Lung (tissue), 11 donors: ENCODE measurements at regions not wholly inside any gene's neighbourhood (a gene's known extent, or its start where the extent isn't known, plus 50 kb on each side); places are given as distances from the start of the nearest gene placed in this dataset.
A peak's percentile ranks its signal among the peaks of the same experiment; 100 is the strongest.

Source experiments
- ATAC-seq: fragments of 200-7000 bp; cut with Tn5 transposase; one replicate; pipeline ENCODE4 v1.9.1; 2020; ENCODE audit warnings: moderate number of reproducible peaks; ENCODE audit not compliant: insufficient read depth, low FRiP score
- DNase-seq, 3 donors: peaks; one replicate each; pipeline ENCODE4 v3.0.0-alpha.2; 2013 to 2017
- H3K27ac ChIP-seq, 2 donors: one replicate each; pipeline ENCODE4 v1.5.1; 2013; ENCODE audit warnings: mild to moderate bottlenecking in 2 of 2, moderate library complexity in 2 of 2, control low read depth in 1 of 2, inconsistent platforms in 1 of 2, low read depth in 1 of 2, low read length in 1 of 2
- H3K27me3 ChIP-seq, 3 donors: one replicate each; pipeline ENCODE4 v1.5.1; 2013; ENCODE audit warnings: low read length in 2 of 3; ENCODE audit not compliant: control insufficient read depth in 3 of 3, insufficient read depth in 3 of 3
- H3K36me3 ChIP-seq, 4 donors: one replicate each; pipeline ENCODE4 v1.5.1; 2013; ENCODE audit warnings: low read length in 4 of 4, mild to moderate bottlenecking in 1 of 4, moderate library complexity in 1 of 4; ENCODE audit not compliant: control insufficient read depth in 4 of 4, insufficient read depth in 4 of 4
- H3K4me1 ChIP-seq, 5 donors: one replicate each; pipeline ENCODE4 v1.5.1; 2013; ENCODE audit warnings: low read length in 5 of 5, mild to moderate bottlenecking in 2 of 5, moderate library complexity in 1 of 5; ENCODE audit not compliant: control insufficient read depth in 5 of 5, insufficient read depth in 5 of 5
- H3K4me3 ChIP-seq: one replicate; pipeline ENCODE4 v1.5.1; 2013; ENCODE audit warnings: mild to moderate bottlenecking, control low read depth, moderate library complexity
- H3K9ac ChIP-seq, 2 donors: one replicate each; pipeline ENCODE4 v1.5.1; 2013; ENCODE audit warnings: low read length in 2 of 2, control low read depth in 1 of 2; ENCODE audit not compliant: insufficient read depth in 1 of 2
- H3K9me3 ChIP-seq, 4 donors: one replicate each; pipeline ENCODE4 v1.5.1; 2013; ENCODE audit warnings: low read length in 3 of 4, mild to moderate bottlenecking in 1 of 4, moderate library complexity in 1 of 4; ENCODE audit not compliant: control insufficient read depth in 4 of 4, insufficient read depth in 3 of 4
- CTCF ChIP-seq: IDR thresholded peaks from 2 replicates; pipeline ENCODE4 v1.5.1; 2012; ENCODE audit warnings: mild to moderate bottlenecking; ENCODE audit errors: control extremely low read depth, extremely low read depth
- WGBS, 2 donors: extraction: QIAGEN DNeasy Blood & Tissue Kit; methylation state at CpG; one replicate each; pipeline ENCODE4 v1.1.7; 2013; 5-methylcytosine and 5-hydroxymethylcytosine counted together
- donor health status: control.
- donor health status: control.
- donor health status: Bipolar disorder and iron deficiency.
- donor health status: healthy.
- donor health status: DM: yes; HTN: yes; CAD: no.

DNA sequence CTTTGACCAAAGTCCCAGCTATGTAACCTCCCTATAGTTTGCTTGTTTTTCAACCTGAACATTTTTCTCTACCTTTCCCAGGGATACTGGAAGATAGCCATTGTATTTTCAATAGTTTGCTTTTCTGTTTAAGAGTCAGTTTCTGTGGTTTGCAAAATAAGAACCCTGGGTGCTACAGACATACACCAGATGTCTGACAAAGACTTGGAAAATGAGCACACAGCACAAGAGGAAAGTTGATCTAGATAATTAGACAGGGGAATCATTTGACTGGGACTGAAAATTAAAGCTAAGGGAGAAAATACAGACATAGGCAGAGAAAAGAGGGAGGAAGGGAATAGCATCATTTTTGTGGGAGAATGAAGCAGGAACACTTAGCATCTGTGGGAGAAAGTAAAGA, 218.3 kb upstream of the CNKSR2 start:
- Histone ChIP-seq H3K4me1 (peaks cover 0 to 4% (median 0%) of the 10 kb centered on the region in 5 donors), H3K36me3 (no peaks in the 10 kb centered on the region), H3K27me3 (peaks cover 0 to under 1% (median 0%) of the 10 kb centered on the region in 3 donors), H3K9ac (no peak overlapping the region), H3K27ac (no peak overlapping the region), H3K4me3 (no peak overlapping the region), H3K9me3 (no peaks in the 10 kb centered on the region)
- no peak for TF ChIP-seq CTCF
- ATAC-seq (no peak), DNase-seq (peak; percentile 51 to 87 (median 76))

DNA sequence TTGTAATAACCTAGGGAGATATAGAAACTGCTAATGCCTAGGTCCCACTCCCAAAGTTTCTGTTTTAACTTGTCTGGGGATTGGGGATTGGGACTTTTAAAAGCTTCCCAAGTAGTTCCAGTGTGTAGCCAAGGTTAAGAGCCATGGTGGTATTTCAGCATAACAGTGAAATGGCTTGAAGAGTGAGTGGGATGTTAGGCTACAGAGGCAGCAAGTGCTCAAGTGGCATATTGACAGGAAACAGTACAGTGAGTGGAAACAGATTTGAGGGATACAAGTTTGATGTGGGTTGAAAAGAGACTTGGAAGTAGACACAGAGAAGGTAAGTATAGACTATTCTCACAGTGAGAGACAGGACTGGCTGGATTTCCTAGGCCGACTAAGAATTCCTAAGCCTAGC, 217.6 kb upstream of the CNKSR2 start:
- Histone ChIP-seq H3K27me3 (peaks cover 0 to 4% (median 0%) of the 10 kb centered on the region in 3 donors), H3K36me3 (no peaks in the 10 kb centered on the region), H3K27ac (no peak overlapping the region), H3K4me1 (peaks cover 0 to 4% (median 0%) of the 10 kb centered on the region in 5 donors), H3K4me3 (no peak overlapping the region), H3K9me3 (no peaks in the 10 kb centered on the region), H3K9ac (no peak overlapping the region)
- no peak for DNase-seq
- no peak for ATAC-seq
- no peak for TF ChIP-seq CTCF
- WGBS, 2 donors = 71 to 86% methylated on average over 1 of the region's 1 CpG

- H3K27ac ChIP-seq = no peak overlapping the region
- no peak for TF ChIP-seq CTCF
- H3K4me1 ChIP-seq = peaks cover 0 to 2% (median 0%) of the 10 kb centered on the region in 5 donors
- no peak overlapping the region for H3K4me3 ChIP-seq
- H3K36me3 ChIP-seq = no peaks in the 10 kb centered on the region
- no peak for DNase-seq
- no peak overlapping the region for H3K9ac ChIP-seq
- peaks cover 0 to 4% (median 0%) of the 10 kb centered on the region in 3 donors for H3K27me3 ChIP-seq
- 36 to 41% methylated on average over 4 of the region's 4 CpGs for WGBS, 2 donors
- no peak for ATAC-seq
- H3K9me3 ChIP-seq = no peaks in the 10 kb centered on the region
Measured at GRCh38 chrX:21158678-21159077, 215.5 kb upstream of the CNKSR2 start.

DNA sequence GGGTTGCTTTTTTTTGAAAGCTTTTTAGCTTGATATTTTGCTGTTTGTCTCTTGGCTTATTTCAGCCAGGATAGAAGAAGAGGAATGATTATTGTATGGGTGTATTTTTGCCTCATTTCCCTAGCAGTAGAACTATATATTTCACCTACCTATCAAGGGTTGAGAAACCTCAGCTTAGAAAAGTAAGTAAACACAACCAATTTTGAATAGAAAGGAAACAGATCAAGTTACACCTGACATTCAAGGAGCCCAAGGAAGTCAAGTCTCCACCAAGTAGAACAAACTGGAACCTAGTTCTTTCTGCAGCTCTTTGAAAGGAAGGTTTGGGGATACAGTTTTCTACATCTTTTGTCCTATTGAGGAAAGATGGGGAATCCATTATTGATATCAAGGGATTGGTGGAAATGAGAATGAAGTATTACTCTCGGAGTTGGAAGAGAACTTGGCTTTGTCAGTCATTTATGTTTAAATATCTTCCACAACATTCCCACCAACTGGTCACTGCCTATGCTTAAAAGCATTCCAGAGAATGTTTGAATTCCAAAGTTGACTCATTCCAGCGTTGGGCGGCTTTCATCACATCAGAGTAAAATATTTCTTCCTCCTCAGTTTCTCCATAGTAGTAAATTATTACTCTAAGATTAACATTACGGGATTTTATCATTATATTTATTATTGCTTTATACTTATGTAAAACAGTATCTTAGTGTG, 207.8 kb upstream of the CNKSR2 start:
- 45 to 68% methylated on average over 4 of the region's 4 CpGs for WGBS, 2 donors
- ATAC-seq (no peak), DNase-seq (no peak)
- Histone ChIP-seq H3K36me3 (no peaks in the 10 kb centered on the region), H3K27ac (no peak overlapping the region), H3K4me3 (no peak overlapping the region), H3K4me1 (no peaks in the 10 kb centered on the region), H3K27me3 (peaks cover 0 to 3% (median 0%) of the 10 kb centered on the region in 3 donors), H3K9me3 (no peaks in the 10 kb centered on the region), H3K9ac (no peak overlapping the region)
- TF ChIP-seq CTCF = no peak
